SK-MEL-5 (cell line): ENCODE measurements at regions not wholly inside any gene's neighbourhood (a gene's known extent, or its start where the extent isn't known, plus 50 kb on each side); places are given as distances from the start of the nearest gene placed in this dataset.

ENCODE experiments used
- DNase-seq: peaks from one replicate; pipeline ENCODE4 v3.0.0-alpha.2; 2016; ENCODE audit warnings: low read depth, low spot score
- in situ Hi-C: cut with HindIII; loops from 2 replicates; pipeline ENCODE4 v1.10.0; 2016; ENCODE audit warnings: low sequenced_read_pairs, high pct_unique_total_duplicates, low pct_unique_long_range_greater_than_20kb

DNA sequence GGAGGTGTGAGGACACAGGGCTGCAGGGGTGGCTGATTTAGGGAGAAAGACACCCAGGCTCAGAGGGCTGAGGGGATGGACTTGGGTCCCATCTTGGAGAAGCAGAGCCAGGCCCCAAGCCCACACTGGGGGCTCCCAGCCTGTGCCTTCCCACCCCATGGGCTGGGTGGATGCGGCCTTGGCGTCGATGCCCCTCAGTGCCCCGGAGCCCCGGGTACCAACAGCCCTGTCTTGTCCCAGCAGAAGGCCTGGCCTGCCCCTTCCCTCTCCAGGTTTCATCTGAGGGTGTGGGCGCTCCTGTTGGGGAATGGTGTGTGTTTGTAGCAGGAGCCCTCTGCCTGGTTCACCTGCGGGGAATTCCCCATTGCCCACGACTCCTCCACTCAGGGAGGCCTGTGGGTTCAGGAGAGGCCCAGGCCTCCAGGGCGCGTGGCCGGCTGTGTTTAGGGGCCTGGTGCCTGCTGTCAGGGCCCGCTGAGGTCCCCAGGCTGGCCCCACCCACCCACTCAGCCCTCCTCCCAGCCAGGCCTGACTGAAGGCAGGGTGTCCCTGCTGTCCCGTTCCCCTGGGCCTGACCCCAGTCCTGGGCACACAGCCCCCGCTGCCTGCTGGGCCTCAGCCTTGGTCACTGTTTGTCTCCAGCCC lies 51.1 kb upstream of the BEGAIN start:
- in situ Hi-C loops = no loop called here
- DNase-seq = no peak

- in situ Hi-C loops = no loop called here
- no peak for DNase-seq
Measured at GRCh38 chr14:100639280-100639679, 52.1 kb upstream of the BEGAIN start.

GRCh38 chr14:100640471-100641273 lies 53.5 kb upstream of the BEGAIN start:
- no peak for DNase-seq
- in situ Hi-C loops = no loop called here

- peak; percentile 28 for DNase-seq
- in situ Hi-C loops = no loop called here
Measured at GRCh38 chr14:100641274-100641860, 54.1 kb upstream of the BEGAIN start.

GRCh38 chr14:100643426-100643825 lies 56.2 kb upstream of the BEGAIN start:
- in situ Hi-C loops = no loop called here
- DNase-seq = no peak

DNA sequence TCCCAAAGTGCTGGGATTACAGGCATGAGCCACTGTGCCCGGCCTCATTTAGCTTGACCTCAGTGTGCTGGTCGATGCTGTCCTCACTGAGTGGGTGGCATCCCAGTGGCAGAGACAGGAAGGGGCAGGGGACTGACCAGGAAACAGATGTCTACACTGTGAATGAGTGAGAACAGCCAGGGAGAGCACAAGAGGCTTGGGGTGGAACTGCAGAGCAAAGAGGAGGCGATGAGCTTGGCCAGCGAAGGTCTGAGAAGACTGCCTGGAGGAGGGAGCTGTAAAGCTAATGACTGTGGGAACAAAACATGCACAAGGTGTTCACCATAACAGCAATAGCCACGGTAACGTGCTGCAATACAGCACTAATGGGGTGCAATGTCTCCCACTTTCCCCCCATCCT lies 57.2 kb upstream of the BEGAIN start:
- DNase-seq = no peak
- in situ Hi-C loops = no loop called here

DNA sequence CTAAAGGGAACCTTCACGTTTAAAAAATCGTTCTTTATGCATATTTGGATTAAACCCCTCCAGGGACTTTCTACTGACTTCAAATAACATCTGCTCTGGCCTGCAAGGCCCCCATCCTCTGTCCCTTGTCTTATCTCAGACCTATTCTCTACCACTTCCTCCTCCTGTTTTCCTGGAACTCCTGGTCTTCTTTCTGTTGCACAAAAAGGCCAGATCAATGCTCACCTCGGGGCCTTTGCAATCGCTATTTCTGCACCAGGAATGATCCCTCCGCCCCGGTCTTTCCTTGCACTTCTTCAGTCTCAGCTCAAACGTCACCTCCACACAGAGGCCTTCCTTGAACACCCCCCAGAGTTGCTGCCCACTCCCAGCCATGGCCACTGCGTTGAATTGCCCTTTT lies 57.6 kb upstream of the BEGAIN start:
- DNase-seq = no peak
- in situ Hi-C loops = no loop called here

DNA sequence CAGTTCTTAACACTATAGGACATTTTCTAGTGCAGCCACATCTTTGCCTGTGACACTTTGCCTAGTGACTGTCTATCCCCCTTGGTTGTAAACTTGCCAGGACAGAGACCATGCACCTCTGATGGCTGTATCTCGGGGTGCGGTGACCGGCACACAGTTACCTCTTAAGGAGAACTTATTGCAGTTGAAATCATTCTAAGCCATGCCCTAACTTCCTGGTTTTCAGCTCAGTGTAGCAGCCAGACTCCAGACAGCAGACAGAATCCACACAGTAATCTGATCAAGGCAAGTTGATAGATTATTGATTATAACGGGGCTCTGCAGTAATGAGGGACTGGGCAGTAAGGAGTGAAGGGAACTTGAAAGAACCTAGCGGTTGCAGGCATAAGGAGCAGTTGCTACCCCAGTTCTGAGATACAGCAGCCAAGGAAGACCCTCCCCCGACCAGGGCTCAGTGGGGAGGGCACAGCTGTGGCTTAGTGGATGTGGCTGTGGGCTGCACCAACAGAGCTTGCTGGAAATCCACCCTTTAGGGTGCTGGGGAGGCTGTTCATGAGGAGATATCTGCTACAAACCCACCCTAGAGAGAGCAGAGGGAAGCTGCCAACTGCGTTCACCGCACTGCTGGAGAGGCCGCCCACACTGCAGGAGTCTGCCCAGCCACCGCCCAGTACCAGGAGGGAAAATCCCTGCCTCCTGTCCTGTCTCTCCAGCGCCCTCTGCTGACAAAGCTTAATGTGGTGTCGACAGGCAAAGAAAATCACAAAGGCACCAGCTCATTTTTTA lies 58.2 kb upstream of the BEGAIN start:
- in situ Hi-C loops = no loop called here

DNA sequence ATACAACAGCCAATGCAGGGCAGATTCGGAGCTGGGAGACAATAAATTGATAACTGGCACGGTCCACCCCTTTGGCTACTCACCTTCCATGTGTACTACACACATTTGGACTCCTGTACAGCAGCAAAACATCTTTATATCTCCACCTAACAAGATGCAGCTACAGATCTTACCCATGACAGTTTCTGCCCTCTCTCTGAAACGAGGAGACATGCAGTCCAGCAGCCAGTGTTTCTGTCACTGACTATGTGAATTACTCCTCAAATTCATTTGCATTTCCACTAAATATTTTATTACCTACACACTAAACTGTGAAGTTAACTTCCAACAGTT lies 58.7 kb upstream of the BEGAIN start:
- in situ Hi-C loops = no loop called here
- DNase-seq = no peak

More for the DNA sequence above, 58.2 kb upstream of the BEGAIN start:
- DNase-seq = peak; percentile 93

GRCh38 chr14:100648474-100649172 lies 61.4 kb upstream of the BEGAIN start:
- DNase-seq = no peak
- in situ Hi-C loops = no loop called here

- no peak for DNase-seq
- in situ Hi-C loops = no loop called here
Measured at GRCh38 chr14:100649173-100649519, 61.9 kb upstream of the BEGAIN start.

- DNase-seq = no peak
- in situ Hi-C loops = loop anchor here (25.0 kb wide), 1 partner anchor 240 kb away; no protein-coding TSS in a partner anchor
Measured at GRCh38 chr14:100651999-100652508, 64.8 kb upstream of the BEGAIN start.

GRCh38 chr14:100652744-100653143 lies 65.5 kb upstream of the BEGAIN start:
- in situ Hi-C loops = loop anchor here (25.0 kb wide), 1 partner anchor 240 kb away; no protein-coding TSS in a partner anchor
- no peak for DNase-seq

- peak; percentile 39 for DNase-seq
- in situ Hi-C loops = loop anchor here (25.0 kb wide), 1 partner anchor 241 kb away; no protein-coding TSS in a partner anchor
Measured at GRCh38 chr14:100653409-100653808, 66.2 kb upstream of the BEGAIN start.

DNA sequence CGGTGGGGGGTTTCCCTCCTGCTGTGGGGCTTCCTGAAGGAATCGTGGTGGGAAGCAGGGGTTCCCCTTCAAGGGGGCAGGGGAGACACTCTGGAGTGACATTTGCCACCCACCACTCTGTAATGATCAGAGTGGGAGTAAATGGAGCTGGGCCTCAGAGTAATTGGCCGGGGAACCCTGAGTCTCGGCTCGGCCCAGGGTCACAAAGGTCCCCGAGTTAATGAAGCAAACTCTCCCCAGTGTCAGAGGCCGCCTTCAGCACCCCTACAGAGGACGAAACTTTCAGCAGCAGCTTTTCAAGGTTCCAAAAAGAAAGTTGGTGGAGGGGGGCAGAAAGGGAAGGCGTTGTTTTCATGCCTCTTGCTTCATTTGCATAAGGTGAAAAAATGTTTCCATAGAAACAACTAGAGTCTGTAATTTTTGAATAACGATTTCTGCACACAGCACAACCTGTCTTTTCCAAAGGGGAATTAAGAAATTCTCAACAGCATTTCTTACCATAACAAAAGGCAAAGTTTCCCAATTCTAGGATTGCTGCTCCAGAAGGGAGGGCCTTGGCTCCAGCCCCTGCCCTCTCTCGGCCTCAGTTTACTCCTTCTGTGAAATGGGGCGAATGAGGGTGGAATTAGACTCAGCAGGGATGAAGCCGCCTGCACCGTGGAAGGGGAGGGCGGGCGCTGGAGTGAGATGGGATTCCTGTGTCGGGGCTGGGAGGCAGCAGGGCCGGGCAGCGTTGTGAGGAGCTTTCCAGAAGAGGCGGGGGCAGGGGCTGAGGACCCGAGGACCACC lies 67.0 kb upstream of the BEGAIN start:
- in situ Hi-C loops = loop anchor here (25.0 kb wide), 1 partner anchor 242 kb away; no protein-coding TSS in a partner anchor
- no peak for DNase-seq

DNA sequence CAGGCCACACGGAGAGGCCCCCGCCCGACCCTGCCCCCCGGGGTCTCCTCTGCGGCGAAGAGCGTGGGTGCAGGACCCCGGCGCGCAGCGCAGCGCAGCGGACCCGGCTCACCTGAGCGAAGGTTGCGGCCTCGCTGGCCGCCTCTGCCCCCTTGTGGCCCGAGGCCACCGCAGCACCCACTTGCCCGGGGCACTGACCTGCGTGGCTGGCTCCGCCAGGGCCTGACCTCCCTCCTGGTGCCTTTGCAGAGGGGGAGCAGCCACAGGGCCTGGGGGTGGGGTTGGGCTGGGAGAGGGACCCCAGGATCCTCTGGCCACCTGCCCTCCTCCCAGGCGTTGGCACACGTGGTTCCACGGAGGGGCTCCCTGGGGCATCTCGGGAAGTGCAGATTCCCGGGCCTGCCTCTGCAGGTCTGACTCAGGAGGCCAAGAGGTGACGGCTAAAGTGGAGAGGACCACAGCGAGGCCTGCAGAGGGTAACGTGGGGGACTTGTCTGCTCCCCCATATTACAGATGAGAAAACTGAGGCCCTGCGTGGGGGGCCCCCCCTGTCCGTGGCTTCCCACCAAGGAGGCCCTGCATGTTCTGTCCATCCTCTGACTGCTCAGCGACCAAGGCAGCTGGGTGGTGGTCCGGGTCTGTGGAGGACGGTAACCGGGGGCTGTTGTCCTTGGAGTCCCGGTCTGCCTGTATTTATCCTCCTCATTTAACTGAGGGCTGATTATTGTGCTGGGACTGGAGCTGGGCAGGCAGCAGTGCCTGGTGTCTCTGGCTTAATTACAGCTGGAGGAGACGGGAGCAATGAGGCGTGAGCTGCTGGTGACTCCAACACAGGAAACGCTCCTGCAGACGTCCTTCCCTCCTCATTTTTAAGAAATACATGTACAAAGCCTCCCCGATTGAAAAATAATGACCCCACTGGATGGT lies 67.9 kb upstream of the BEGAIN start:
- DNase-seq = peak; percentile 18
- in situ Hi-C loops = loop anchor here (25.0 kb wide), 1 partner anchor 243 kb away; no protein-coding TSS in a partner anchor
